GM18909 (cell line): ENCODE measurements at regions not wholly inside any gene's neighbourhood (a gene's known extent, or its start where the extent isn't known, plus 50 kb on each side); places are given as distances from the start of the nearest gene placed in this dataset.
"Not testable (repeated sequence)": the region's sequence is repeated elsewhere in the genome, so short reads cannot be mapped to it uniquely, and the experiment has no call there.

Experiments
- ATAC-seq: cut with Tn5 transposase; IDR thresholded peaks from one replicate; pipeline ENCODE4 v1.9.1; 2021; ENCODE audit warnings: mild to moderate bottlenecking; ENCODE audit not compliant: unreplicated experiment, poor library complexity

- ATAC-seq = no peak
Measured at GRCh38 chr1:3989465-3989864, 89.4 kb upstream of the C1orf174 start.

- ATAC-seq = no peak
Measured at GRCh38 chr1:3992103-3992556, 92.1 kb upstream of the C1orf174 start.

- no peak for ATAC-seq
Measured at GRCh38 chr1:3992746-3993145, 92.7 kb upstream of the C1orf174 start.

- no peak for ATAC-seq
Measured at GRCh38 chr1:3993619-3994375, 93.7 kb upstream of the C1orf174 start.

GRCh38 chr1:3995141-3995780 lies 95.2 kb upstream of the C1orf174 start:
- ATAC-seq = no peak

- ATAC-seq = no peak
Measured at GRCh38 chr1:3996846-3997705, 97.0 kb upstream of the C1orf174 start.

GRCh38 chr1:3998086-3998485 lies 98.0 kb upstream of the C1orf174 start:
- no peak for ATAC-seq

- ATAC-seq = not testable (repeated sequence)
Measured at GRCh38 chr1:3999514-3999913, 99.4 kb upstream of the C1orf174 start.

GRCh38 chr1:3999941-4000735 lies 100.1 kb upstream of the C1orf174 start:
- no peak for ATAC-seq

- ATAC-seq = no peak
Measured at GRCh38 chr1:4000811-4001251, 100.8 kb upstream of the C1orf174 start.

- no peak for ATAC-seq
Measured at GRCh38 chr1:4001461-4001860, 101.4 kb upstream of the C1orf174 start.

GRCh38 chr1:4002061-4002521 lies 102.0 kb upstream of the C1orf174 start:
- ATAC-seq = no peak

GRCh38 chr1:4002741-4003140 lies 102.7 kb upstream of the C1orf174 start:
- ATAC-seq = no peak

- ATAC-seq = no peak
Measured at GRCh38 chr1:4003846-4004505, 103.9 kb upstream of the C1orf174 start.

GRCh38 chr1:4004635-4005430 lies 104.8 kb upstream of the C1orf174 start:
- no peak for ATAC-seq

- ATAC-seq = no peak
Measured at GRCh38 chr1:4005431-4005830, 105.4 kb upstream of the C1orf174 start.

- no peak for ATAC-seq
Measured at GRCh38 chr1:4006676-4007374, 106.8 kb upstream of the C1orf174 start.

GRCh38 chr1:4010284-4010683 lies 110.2 kb upstream of the C1orf174 start:
- ATAC-seq = no peak
